Stimulated activated CD8-positive, alpha-beta memory T cell treated with anti-CD3 and anti-CD28 coated beads, Interleukin-15, amount 100 ng/mL, for 48 hours (primary cell): ENCODE measurements at regions not wholly inside any gene's neighbourhood (a gene's known extent, or its start where the extent isn't known, plus 50 kb on each side); places are given as distances from the start of the nearest gene placed in this dataset.

Source experiments
- DNase-seq, 2 donors: peaks; one replicate each; pipeline ENCODE4 v3.0.0-alpha.2; 2020; ENCODE audit warnings: low read depth in 2 of 2

- DNase-seq = no peak
These were observed 807.8 kb downstream of the AACS start for GRCh38 chr12:125873016-125873415.

GRCh38 chr12:125878483-125878882, 813.2 kb downstream of the AACS start:
- DNase-seq = no peak

- no peak for DNase-seq
These were observed 816.9 kb downstream of the AACS start for GRCh38 chr12:125882141-125882540.

- no peak for DNase-seq
These were observed 823.7 kb downstream of the AACS start for GRCh38 chr12:125888921-125889320.

- DNase-seq = no peak
These were observed 824.5 kb downstream of the AACS start for GRCh38 chr12:125889742-125890141.

- no peak for DNase-seq
These were observed 825.2 kb downstream of the AACS start for GRCh38 chr12:125890366-125890905.

GRCh38 chr12:125890971-125891370, 825.7 kb downstream of the AACS start:
- DNase-seq = no peak

- no peak for DNase-seq
These were observed 827.0 kb downstream of the AACS start for GRCh38 chr12:125892276-125892675.

- no peak for DNase-seq
These were observed 837.8 kb downstream of the AACS start for GRCh38 chr12:125902991-125903390.

GRCh38 chr12:125907351-125907750, 842.1 kb downstream of the AACS start:
- DNase-seq = no peak

GRCh38 chr12:125919856-125920470, 854.7 kb downstream of the AACS start:
- no peak for DNase-seq

- no peak for DNase-seq
These were observed 857.1 kb downstream of the AACS start for GRCh38 chr12:125922330-125922729.

- DNase-seq = no peak
These were observed 871.3 kb downstream of the AACS start for GRCh38 chr12:125936502-125936901.

GRCh38 chr12:125944446-125944845, 879.2 kb downstream of the AACS start:
- DNase-seq = no peak

GRCh38 chr12:125949471-125949870, 884.2 kb downstream of the AACS start:
- DNase-seq = no peak

GRCh38 chr12:125954362-125954761, 889.1 kb downstream of the AACS start:
- DNase-seq = no peak

- no peak for DNase-seq
These were observed 891.0 kb downstream of the AACS start for GRCh38 chr12:125956186-125956585.

- no peak for DNase-seq
These were observed 901.4 kb downstream of the AACS start for GRCh38 chr12:125966641-125967040.

GRCh38 chr12:125968413-125968812, 903.2 kb downstream of the AACS start:
- no peak for DNase-seq

- DNase-seq = no peak
These were observed 906.7 kb downstream of the AACS start for GRCh38 chr12:125971981-125972380.

GRCh38 chr12:125978286-125978685, 913.1 kb downstream of the AACS start:
- no peak for DNase-seq

GRCh38 chr12:125981610-125982253, 916.5 kb downstream of the AACS start:
- no peak for DNase-seq

- no peak for DNase-seq
These were observed 918.0 kb downstream of the AACS start for GRCh38 chr12:125983094-125983783.
